SK-N-SH treated with all-trans-retinoic acid at 6 μM for 48 hours (cell line): ENCODE measurements at regions not wholly inside any gene's neighbourhood (a gene's known extent, or its start where the extent isn't known, plus 50 kb on each side); places are given as distances from the start of the nearest gene placed in this dataset.
"Not testable (repeated sequence)": the region's sequence is repeated elsewhere in the genome, so short reads cannot be mapped to it uniquely, and the experiment has no call there.

ENCODE experiments used
- ATAC-seq: fragments of 200-7000 bp; cut with Tn5 transposase; 3 replicates; pipeline ENCODE4 v1.9.1; 2020; ENCODE audit warnings: mild to moderate bottlenecking, moderate library complexity
- BACH2 ChIP-seq: fragments of 250-450 bp; sonication (Bioruptor Pico); IDR thresholded peaks from 2 replicates; pipeline ENCODE4 v1.9.0; 2021; ENCODE audit warnings: mild to moderate bottlenecking, borderline replicate concordance
- CSDC2 ChIP-seq: fragments of 250-450 bp; sonication (Bioruptor Pico); IDR thresholded peaks from 2 replicates; pipeline ENCODE4 v1.5.0; 2020; ENCODE audit warnings: mild to moderate bottlenecking, moderate library complexity
- ESRRG ChIP-seq: fragments of 250-450 bp; sonication (Bioruptor Pico); IDR thresholded peaks from 2 replicates; pipeline ENCODE4 v1.6.1; 2021; ENCODE audit warnings: mild to moderate bottlenecking
- GLIS3 ChIP-seq: fragments of 250-450 bp; sonication (Bioruptor Pico); IDR thresholded peaks from 2 replicates; pipeline ENCODE4 v1.5.0; 2020; ENCODE audit warnings: mild to moderate bottlenecking, moderate library complexity
- ISL1 ChIP-seq: fragments of 250-450 bp; sonication (Bioruptor Pico); IDR thresholded peaks from 2 replicates; pipeline ENCODE4 v2.1.2; 2022; ENCODE audit warnings: mild to moderate bottlenecking, moderate library complexity
- OSR1 ChIP-seq: fragments of 250-450 bp; sonication (Bioruptor Pico); IDR thresholded peaks from 2 replicates; pipeline ENCODE4 v1.8.0; 2022; ENCODE audit warnings: moderate library complexity, mild to moderate bottlenecking, inconsistent platforms
- PPARA ChIP-seq: fragments of 250-450 bp; sonication (Bioruptor Pico); IDR thresholded peaks from 2 replicates; pipeline ENCODE4 v1.5.0; 2020; ENCODE audit warnings: mild to moderate bottlenecking, borderline replicate concordance
- RARB ChIP-seq: fragments of 250-450 bp; sonication (Bioruptor Pico); IDR thresholded peaks from 2 replicates; pipeline ENCODE4 v1.8.0; 2021; ENCODE audit warnings: mild to moderate bottlenecking, moderate library complexity
- SNAI2 ChIP-seq: fragments of 250-450 bp; sonication (Bioruptor Pico); IDR thresholded peaks from 2 replicates; pipeline ENCODE4 v1.5.0; 2020; ENCODE audit warnings: mild to moderate bottlenecking, moderate library complexity
- TCF4 ChIP-seq: fragments of 250-450 bp; sonication (Bioruptor Pico); IDR thresholded peaks from 2 replicates; pipeline ENCODE4 v1.8.0; 2021; ENCODE audit warnings: mild to moderate bottlenecking, moderate library complexity, borderline replicate concordance
- TOX ChIP-seq: fragments of 250-450 bp; sonication (Bioruptor Pico); IDR thresholded peaks from 2 replicates; pipeline ENCODE4 v1.8.0; 2021; ENCODE audit warnings: mild to moderate bottlenecking, moderate library complexity, borderline replicate concordance
- ZC3H10 ChIP-seq: fragments of 250-450 bp; sonication (Bioruptor Pico); IDR thresholded peaks from 2 replicates; pipeline ENCODE4 v1.5.1; 2021; ENCODE audit warnings: mild to moderate bottlenecking, moderate library complexity
- ZFP3 ChIP-seq: fragments of 250-450 bp; sonication (Bioruptor Pico); IDR thresholded peaks from 2 replicates; pipeline ENCODE4 v1.5.0; 2020; ENCODE audit warnings: mild to moderate bottlenecking, moderate library complexity
- ZFP30 ChIP-seq: fragments of 450-650 bp; formaldehyde crosslinking; IDR thresholded peaks from 2 replicates; pipeline ENCODE4 v1.5.0; 2022; ENCODE audit warnings: mild to moderate bottlenecking, moderate library complexity
- ZNF565 ChIP-seq: fragments of 450-650 bp; formaldehyde crosslinking; conservative IDR thresholded peaks from 2 replicates; pipeline ENCODE4 v1.5.0; 2020; ENCODE audit warnings: low read depth, mild to moderate bottlenecking, moderate library complexity
- ZNF70 ChIP-seq: fragments of 450-650 bp; formaldehyde crosslinking; IDR thresholded peaks from 2 replicates; pipeline ENCODE4 v1.5.0; 2020; ENCODE audit warnings: mild to moderate bottlenecking, moderate library complexity
- ZNF8 ChIP-seq: fragments of 450-650 bp; formaldehyde crosslinking; IDR thresholded peaks from 2 replicates; pipeline ENCODE4 v1.5.0; 2020; ENCODE audit warnings: mild to moderate bottlenecking, moderate library complexity
- TF ChIP-seq, protein P1 (sequence below): fragments of 250-450 bp; sonication (Bioruptor Pico); IDR thresholded peaks from 2 replicates; pipeline ENCODE4 v1.5.1; 2021; ENCODE audit warnings: mild to moderate bottlenecking, moderate library complexity
- TF ChIP-seq, protein P2 (sequence below): fragments of 250-450 bp; sonication (Bioruptor Pico); IDR thresholded peaks from 2 replicates; pipeline ENCODE4 v1.5.1; 2020; ENCODE audit warnings: low read depth, mild to moderate bottlenecking, moderate library complexity
- TF ChIP-seq, protein P3 (sequence below): fragments of 250-450 bp; sonication (Bioruptor Pico); IDR thresholded peaks from 2 replicates; pipeline ENCODE4 v1.5.0; 2020; ENCODE audit warnings: mild to moderate bottlenecking, moderate library complexity
- TF ChIP-seq, protein P4 (sequence below): fragments of 250-450 bp; sonication (Bioruptor Pico); IDR thresholded peaks from 2 replicates; pipeline ENCODE4 v1.8.0; 2020; ENCODE audit warnings: mild to moderate bottlenecking, moderate library complexity, borderline replicate concordance

DNA sequence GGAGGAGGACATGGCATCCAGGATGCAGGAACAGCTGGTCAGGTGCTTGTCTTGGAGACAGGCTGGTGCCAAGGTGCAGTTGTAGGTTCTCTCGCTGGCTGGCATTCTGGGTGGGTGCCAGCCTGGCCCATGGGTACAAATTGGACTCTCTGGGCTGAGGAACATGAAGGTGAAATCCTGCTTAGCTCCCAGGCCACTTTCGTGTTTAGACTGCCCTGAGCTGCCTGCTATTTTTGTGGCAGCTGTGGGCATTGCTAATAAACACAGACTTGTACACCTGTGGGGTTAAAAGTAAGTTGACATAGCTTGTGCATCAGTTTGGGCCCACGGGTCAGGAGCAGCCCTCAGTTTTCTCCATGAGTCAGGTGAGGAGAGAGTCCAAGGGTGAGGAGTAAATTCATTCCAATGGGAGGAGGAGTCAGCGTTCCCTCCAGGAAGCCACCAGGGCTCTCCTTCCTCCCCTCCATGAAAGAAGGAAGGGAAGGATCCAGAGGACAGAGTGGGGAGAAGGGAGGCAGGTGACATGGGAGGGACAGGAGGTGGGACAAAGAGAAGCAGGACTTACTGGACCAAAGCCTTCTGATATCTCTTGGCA, 380.0 kb downstream of the GLRX3 start:
- no peak for ATAC-seq
- TF ChIP-seq GLIS3 (CRISPR knock-in tag) (no peak), ZFP3 (CRISPR knock-in tag) (no peak), ZFP30 (CRISPR knock-in tag) (no peak), ESRRG (no peak), ZNF70 (CRISPR knock-in tag) (no peak), ISL1 (CRISPR knock-in tag) (no peak), ZNF565 (CRISPR knock-in tag) (no peak), ZNF8 (CRISPR knock-in tag) (no peak)
- TF ChIP-seq, protein P1, sequence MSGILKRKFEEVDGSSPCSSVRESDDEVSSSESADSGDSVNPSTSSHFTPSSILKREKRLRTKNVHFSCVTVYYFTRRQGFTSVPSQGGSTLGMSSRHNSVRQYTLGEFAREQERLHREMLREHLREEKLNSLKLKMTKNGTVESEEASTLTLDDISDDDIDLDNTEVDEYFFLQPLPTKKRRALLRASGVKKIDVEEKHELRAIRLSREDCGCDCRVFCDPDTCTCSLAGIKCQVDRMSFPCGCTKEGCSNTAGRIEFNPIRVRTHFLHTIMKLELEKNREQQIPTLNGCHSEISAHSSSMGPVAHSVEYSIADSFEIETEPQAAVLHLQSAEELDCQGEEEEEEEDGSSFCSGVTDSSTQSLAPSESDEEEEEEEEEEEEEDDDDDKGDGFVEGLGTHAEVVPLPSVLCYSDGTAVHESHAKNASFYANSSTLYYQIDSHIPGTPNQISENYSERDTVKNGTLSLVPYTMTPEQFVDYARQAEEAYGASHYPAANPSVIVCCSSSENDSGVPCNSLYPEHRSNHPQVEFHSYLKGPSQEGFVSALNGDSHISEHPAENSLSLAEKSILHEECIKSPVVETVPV (CRISPR knock-in tag): no peak
- TF ChIP-seq, all 23 proteins: peak for 0

DNA sequence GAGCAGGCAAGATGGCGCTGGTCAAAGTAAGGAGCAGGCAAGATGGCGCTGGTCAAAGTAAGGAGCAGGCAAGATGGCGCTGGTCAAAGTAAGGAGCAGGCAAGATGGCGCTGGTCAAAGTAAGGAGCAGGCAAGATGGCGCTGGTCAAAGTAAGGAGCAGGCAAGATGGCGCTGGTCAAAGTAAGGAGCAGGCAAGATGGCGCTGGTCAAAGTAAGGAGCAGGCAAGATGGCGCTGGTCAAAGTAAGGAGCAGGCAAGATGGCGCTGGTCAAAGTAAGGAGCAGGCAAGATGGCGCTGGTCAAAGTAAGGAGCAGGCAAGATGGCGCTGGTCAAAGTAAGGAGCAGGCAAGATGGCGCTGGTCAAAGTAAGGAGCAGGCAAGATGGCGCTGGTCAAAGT, 382.7 kb downstream of the GLRX3 start:
- ATAC-seq: not testable (repeated sequence)

DNA sequence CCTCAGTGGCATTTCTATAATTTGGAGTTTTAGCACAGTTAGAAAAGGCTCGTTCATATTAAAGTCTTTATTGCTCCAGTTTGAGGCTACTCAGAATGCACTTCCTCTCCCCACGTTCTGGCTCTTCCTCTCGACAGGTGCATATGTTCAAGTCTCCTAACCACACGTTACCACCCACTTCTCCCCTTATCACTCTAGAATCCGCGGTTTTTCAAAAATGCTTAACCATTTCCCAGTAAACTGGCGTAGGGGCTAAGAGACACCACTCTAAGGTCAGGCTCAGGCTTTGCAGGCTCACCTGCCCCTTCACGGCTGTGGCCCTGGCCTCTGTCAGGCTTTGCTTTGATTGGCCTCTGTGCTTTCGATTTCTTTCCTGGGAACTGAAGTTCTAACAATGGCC, 383.6 kb downstream of the GLRX3 start:
- TF ChIP-seq, protein P1 (CRISPR knock-in tag): no peak
- TF ChIP-seq PPARA (CRISPR knock-in tag) (no peak), ZNF70 (CRISPR knock-in tag) (no peak), BACH2 (CRISPR knock-in tag) (no peak), ZFP3 (CRISPR knock-in tag) (no peak), ZNF565 (CRISPR knock-in tag) (no peak), ZFP30 (CRISPR knock-in tag) (no peak), RARB (no peak), GLIS3 (CRISPR knock-in tag) (no peak), TCF4 (no peak), ZNF8 (CRISPR knock-in tag) (no peak), ZC3H10 (CRISPR knock-in tag) (no peak), ISL1 (CRISPR knock-in tag) (no peak), SNAI2 (no peak), OSR1 (CRISPR knock-in tag) (no peak), TOX (CRISPR knock-in tag) (no peak)
- TF ChIP-seq, protein P2, sequence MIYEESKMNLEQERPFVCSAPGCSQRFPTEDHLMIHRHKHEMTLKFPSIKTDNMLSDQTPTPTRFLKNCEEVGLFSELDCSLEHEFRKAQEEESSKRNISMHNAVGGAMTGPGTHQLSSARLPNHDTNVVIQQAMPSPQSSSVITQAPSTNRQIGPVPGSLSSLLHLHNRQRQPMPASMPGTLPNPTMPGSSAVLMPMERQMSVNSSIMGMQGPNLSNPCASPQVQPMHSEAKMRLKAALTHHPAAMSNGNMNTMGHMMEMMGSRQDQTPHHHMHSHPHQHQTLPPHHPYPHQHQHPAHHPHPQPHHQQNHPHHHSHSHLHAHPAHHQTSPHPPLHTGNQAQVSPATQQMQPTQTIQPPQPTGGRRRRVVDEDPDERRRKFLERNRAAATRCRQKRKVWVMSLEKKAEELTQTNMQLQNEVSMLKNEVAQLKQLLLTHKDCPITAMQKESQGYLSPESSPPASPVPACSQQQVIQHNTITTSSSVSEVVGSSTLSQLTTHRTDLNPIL: no peak
- TF ChIP-seq, protein P3, sequence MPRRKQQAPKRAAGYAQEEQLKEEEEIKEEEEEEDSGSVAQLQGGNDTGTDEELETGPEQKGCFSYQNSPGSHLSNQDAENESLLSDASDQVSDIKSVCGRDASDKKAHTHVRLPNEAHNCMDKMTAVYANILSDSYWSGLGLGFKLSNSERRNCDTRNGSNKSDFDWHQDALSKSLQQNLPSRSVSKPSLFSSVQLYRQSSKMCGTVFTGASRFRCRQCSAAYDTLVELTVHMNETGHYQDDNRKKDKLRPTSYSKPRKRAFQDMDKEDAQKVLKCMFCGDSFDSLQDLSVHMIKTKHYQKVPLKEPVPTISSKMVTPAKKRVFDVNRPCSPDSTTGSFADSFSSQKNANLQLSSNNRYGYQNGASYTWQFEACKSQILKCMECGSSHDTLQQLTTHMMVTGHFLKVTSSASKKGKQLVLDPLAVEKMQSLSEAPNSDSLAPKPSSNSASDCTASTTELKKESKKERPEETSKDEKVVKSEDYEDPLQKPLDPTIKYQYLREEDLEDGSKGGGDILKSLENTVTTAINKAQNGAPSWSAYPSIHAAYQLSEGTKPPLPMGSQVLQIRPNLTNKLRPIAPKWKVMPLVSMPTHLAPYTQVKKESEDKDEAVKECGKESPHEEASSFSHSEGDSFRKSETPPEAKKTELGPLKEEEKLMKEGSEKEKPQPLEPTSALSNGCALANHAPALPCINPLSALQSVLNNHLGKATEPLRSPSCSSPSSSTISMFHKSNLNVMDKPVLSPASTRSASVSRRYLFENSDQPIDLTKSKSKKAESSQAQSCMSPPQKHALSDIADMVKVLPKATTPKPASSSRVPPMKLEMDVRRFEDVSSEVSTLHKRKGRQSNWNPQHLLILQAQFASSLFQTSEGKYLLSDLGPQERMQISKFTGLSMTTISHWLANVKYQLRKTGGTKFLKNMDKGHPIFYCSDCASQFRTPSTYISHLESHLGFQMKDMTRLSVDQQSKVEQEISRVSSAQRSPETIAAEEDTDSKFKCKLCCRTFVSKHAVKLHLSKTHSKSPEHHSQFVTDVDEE (CRISPR knock-in tag): no peak
- TF ChIP-seq, protein P4, sequence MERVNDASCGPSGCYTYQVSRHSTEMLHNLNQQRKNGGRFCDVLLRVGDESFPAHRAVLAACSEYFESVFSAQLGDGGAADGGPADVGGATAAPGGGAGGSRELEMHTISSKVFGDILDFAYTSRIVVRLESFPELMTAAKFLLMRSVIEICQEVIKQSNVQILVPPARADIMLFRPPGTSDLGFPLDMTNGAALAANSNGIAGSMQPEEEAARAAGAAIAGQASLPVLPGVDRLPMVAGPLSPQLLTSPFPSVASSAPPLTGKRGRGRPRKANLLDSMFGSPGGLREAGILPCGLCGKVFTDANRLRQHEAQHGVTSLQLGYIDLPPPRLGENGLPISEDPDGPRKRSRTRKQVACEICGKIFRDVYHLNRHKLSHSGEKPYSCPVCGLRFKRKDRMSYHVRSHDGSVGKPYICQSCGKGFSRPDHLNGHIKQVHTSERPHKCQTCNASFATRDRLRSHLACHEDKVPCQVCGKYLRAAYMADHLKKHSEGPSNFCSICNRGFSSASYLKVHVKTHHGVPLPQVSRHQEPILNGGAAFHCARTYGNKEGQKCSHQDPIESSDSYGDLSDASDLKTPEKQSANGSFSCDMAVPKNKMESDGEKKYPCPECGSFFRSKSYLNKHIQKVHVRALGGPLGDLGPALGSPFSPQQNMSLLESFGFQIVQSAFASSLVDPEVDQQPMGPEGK (CRISPR knock-in tag): no peak
- TF ChIP-seq, all 23 proteins: peak for 0
- ATAC-seq: no peak

DNA sequence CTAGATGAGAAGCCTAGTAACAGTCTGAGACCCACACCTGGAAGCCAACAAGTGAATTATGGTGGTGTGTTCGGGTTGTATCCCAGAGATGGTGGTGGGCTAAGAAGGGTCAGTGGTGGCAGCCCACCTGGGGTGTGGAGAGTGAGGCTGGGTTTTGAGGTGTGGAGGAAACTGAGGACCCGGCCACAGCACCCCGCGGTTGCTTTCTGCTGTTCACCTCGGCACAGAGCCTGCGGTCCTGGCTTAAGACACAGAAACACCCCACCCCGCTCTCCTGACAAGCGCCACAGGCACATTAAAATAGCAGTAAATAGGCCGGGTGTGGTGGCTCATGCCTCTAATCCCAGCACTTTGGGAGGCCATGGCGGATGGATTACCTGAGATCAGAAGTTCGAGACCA, 395.1 kb downstream of the GLRX3 start:
- no peak for ATAC-seq
- TF ChIP-seq ISL1 (CRISPR knock-in tag) (no peak), TOX (CRISPR knock-in tag) (no peak), GLIS3 (CRISPR knock-in tag) (no peak), ZNF565 (CRISPR knock-in tag) (no peak), OSR1 (CRISPR knock-in tag) (no peak), CSDC2 (CRISPR knock-in tag) (no peak), RARB (no peak), TCF4 (no peak)
- TF ChIP-seq, protein P1 (CRISPR knock-in tag): no peak
- TF ChIP-seq, protein P3 (CRISPR knock-in tag): no peak
